ENCODE measurements at regions not wholly inside any gene's neighbourhood (a gene's known extent, or its start where the extent isn't known, plus 50 kb on each side); places are given as distances from the start of the nearest gene placed in this dataset.

DNA sequence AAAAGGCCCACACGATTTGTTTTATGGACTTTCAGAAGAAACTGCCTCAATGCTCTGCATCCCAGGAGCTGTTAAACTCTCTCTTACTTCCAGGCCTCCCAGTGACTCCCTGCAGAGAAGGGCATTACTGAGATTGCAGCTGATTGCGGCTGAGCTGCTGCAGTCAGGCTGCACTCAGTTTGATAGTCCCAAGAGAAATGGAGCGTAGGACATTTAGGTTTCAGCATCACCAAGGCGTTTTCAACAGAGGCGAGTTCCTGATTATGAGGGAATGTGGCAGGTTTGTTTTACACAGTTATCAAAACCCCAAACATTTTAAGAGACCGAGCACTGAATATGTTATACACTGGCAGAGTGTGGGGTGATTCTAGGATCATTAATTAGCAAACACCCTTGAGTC is 145.6 kb downstream of the TBX18 start:
- TF ChIP-seq, protein P1, sequence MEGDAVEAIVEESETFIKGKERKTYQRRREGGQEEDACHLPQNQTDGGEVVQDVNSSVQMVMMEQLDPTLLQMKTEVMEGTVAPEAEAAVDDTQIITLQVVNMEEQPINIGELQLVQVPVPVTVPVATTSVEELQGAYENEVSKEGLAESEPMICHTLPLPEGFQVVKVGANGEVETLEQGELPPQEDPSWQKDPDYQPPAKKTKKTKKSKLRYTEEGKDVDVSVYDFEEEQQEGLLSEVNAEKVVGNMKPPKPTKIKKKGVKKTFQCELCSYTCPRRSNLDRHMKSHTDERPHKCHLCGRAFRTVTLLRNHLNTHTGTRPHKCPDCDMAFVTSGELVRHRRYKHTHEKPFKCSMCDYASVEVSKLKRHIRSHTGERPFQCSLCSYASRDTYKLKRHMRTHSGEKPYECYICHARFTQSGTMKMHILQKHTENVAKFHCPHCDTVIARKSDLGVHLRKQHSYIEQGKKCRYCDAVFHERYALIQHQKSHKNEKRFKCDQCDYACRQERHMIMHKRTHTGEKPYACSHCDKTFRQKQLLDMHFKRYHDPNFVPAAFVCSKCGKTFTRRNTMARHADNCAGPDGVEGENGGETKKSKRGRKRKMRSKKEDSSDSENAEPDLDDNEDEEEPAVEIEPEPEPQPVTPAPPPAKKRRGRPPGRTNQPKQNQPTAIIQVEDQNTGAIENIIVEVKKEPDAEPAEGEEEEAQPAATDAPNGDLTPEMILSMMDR (IDR thresholded peaks at IDR 0.05; ENCODE audit: poor library complexity), result no peak
- TF ChIP-seq EZH2 (IDR thresholded peaks at IDR 0.05; ENCODE audit: borderline replicate concordance), result no peak
- no peak for TF ChIP-seq EZH2phosphoT487 (IDR thresholded peaks at IDR 0.05; ENCODE audit: low read depth, severe bottlenecking, unreplicated experiment)

Data from hepatocyte (in vitro differentiated cells).